Activated naive CD4-positive, alpha-beta T cell treated with anti-CD3 and anti-CD28 coated beads, Interleukin-2, amount 50 U/mL, for 24 hours (primary cell): ENCODE measurements at regions not wholly inside any gene's neighbourhood (a gene's known extent, or its start where the extent isn't known, plus 50 kb on each side); places are given as distances from the start of the nearest gene placed in this dataset.

Source experiments
- H3K27ac Mint-ChIP-seq: one replicate; pipeline ENCODE4 v1.8.0; 2021; ENCODE audit warnings: mild to moderate bottlenecking, mixed read lengths
- H3K27me3 Mint-ChIP-seq: one replicate; pipeline ENCODE4 v1.8.0; 2021; ENCODE audit warnings: mixed read lengths
- H3K36me3 Mint-ChIP-seq: one replicate; pipeline ENCODE4 v1.8.0; 2021; ENCODE audit warnings: mixed read lengths
- H3K4me1 Mint-ChIP-seq: one replicate; pipeline ENCODE4 v1.8.0; 2021; ENCODE audit warnings: mixed read lengths
- H3K4me3 Mint-ChIP-seq: one replicate; pipeline ENCODE4 v1.8.0; 2021; ENCODE audit warnings: mild to moderate bottlenecking, mixed read lengths
- H3K9me3 Mint-ChIP-seq: one replicate; pipeline ENCODE4 v1.8.0; 2021; ENCODE audit warnings: mixed read lengths

DNA sequence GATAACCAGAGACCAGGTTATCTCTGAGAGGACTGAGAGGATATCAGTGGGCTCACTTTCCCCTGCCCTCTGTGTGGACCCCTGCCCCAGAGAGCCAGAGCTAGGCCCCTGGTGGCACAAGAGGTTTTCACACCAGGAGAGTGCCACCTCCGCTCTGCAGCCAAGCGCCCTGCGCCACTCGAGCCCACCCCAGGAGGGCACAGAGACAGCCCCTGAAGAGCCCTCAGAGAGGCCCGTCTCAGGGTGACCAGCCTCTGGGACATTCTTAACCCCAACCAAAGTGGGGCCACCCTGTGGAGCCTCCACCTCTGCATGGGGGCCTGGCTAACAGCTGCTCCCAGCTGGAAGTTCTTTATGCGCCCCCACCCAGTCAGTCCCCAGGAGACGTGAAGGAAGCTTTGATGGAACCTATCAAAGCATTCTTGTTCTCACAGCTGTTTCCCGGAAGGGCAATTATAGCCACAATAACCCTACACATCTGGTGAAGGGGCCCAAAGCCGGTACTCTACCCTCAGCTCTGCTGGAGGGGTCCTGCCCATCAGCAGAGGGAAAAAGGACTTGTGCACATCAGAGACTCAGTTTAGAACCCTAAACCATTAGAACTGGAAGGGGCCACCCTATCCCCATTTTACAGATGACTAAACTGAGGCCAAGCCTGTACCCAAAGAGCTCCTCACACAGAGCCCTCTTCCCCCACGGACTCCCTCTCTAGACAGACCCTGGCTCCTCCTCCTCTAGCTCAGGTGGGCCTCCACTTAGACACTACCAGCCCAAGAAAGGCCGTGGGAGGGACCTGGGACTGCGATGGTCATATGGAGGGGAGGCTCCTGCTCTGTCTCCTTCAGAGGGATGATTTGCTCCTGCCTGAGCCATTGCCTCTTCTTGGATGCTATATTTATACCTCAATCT is 101.1 kb downstream of the ZFP36L2 start:
- Mint-ChIP-seq H3K27me3 (no peaks in the 10 kb centered on the region), H3K36me3 (no peaks in the 10 kb centered on the region), H3K4me1 (peaks cover 65% of the 10 kb centered on the region), H3K4me3 (no peak overlapping the region), H3K27ac (peak overlapping the region; percentile 32), H3K9me3 (no peaks in the 10 kb centered on the region)

DNA sequence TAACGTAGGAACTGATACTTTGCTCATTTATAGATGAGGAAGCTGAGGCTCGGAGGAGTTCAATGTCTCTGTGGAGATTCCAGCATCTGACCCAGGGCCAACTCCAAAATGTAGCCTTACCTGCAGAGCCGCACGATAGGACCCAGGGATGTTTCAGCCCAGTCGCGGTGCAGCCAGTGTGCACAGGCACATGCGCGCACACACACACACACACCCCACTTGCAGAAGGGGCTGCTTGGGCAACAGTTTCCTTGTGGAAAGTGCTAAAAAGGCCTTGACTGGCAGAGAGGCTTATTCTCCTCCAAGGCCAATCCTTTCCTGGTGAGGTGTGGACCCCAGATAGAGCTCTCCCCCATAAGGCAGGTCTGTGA is 101.7 kb downstream of the ZFP36L2 start:
- Mint-ChIP-seq H3K27ac (no peak overlapping the region), H3K4me3 (no peak overlapping the region)

DNA sequence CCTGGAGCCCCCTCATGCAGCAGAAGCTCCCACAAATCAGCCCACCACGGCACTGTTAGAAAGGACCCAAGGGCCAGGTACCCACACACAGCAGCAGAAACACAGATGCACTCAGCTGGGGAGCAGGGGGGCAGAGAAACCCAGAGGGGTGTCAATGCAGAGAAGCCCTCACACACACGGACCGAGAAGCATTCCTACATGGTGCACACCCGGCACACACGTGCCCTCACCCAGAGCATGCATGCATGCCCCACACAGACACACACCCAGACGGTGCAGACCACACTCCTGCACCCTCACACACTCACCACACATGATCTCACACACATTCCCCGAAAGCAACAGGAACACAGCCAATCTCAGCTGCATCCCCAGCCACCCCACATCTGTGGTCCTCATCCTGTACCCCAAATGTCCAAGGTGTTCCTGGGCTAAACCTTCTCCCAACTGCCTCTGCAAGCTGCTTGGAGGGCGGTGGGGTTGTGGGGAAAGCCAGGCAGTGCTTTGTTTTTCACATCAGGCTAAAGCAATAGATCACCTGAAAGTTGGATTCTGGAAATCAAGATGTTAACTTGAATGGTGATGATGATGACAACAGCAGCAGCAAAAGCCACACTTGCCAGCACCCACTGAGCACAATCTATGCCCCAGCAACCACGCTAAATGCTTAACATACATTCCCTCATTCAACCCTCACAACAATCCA is 102.3 kb downstream of the ZFP36L2 start:
- Mint-ChIP-seq H3K36me3 (peaks cover 5% of the 10 kb centered on the region), H3K4me1 (peaks cover 53% of the 10 kb centered on the region), H3K4me3 (no peak overlapping the region), H3K27me3 (no peaks in the 10 kb centered on the region), H3K27ac (no peak overlapping the region), H3K9me3 (no peaks in the 10 kb centered on the region)

More for the DNA sequence above, 101.7 kb downstream of the ZFP36L2 start:
- no peaks in the 10 kb centered on the region for H3K27me3 Mint-ChIP-seq
- peaks cover 2% of the 10 kb centered on the region for H3K36me3 Mint-ChIP-seq
- H3K9me3 Mint-ChIP-seq = no peaks in the 10 kb centered on the region
- H3K4me1 Mint-ChIP-seq = peaks cover 58% of the 10 kb centered on the region

DNA sequence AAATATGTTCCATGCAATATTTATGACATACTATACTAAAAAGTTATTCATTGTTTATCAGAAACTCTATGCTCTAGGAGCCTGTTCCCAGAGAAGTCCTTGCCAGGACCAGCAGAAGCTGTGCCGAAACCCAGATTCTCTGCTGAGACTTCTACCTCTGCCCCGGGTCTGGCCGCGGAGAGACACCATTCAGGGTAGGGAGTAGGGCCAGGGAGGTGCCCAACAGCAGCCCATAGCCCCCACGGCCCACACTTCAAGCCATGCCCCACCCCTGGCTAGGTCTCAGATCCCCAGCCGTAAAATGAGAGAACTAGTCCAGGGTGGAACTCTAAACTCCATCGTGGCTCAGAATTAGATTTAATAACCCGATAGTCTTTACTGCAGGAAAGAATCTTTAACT is 102.9 kb downstream of the ZFP36L2 start:
- Mint-ChIP-seq H3K4me1 (peaks cover 46% of the 10 kb centered on the region), H3K36me3 (peaks cover 9% of the 10 kb centered on the region), H3K27me3 (no peaks in the 10 kb centered on the region), H3K4me3 (no peak overlapping the region), H3K27ac (no peak overlapping the region), H3K9me3 (no peaks in the 10 kb centered on the region)

DNA sequence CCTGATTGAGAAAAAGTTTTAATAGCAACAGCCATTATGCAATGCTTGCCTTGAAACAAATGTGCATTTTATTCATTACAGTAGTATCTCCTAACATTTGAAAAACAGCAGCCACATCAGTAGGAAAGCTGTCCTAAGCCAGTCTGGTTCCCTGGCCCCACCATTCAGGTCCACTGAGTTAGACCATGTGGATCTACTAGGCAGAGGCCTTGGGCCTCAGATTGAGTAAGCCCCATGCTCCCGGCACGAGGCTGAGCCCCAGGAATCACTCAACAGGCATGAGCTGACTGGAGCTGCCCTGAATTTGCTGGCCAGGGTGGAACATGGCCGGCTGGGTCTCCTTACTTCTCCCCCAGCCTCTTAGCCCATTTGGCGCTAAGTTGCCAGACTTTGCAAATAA is 103.4 kb downstream of the ZFP36L2 start:
- Mint-ChIP-seq H3K9me3 (no peaks in the 10 kb centered on the region), H3K36me3 (peaks cover 9% of the 10 kb centered on the region), H3K27me3 (no peaks in the 10 kb centered on the region), H3K4me3 (no peak overlapping the region), H3K27ac (peak overlapping the region; percentile 4), H3K4me1 (peaks cover 42% of the 10 kb centered on the region)

DNA sequence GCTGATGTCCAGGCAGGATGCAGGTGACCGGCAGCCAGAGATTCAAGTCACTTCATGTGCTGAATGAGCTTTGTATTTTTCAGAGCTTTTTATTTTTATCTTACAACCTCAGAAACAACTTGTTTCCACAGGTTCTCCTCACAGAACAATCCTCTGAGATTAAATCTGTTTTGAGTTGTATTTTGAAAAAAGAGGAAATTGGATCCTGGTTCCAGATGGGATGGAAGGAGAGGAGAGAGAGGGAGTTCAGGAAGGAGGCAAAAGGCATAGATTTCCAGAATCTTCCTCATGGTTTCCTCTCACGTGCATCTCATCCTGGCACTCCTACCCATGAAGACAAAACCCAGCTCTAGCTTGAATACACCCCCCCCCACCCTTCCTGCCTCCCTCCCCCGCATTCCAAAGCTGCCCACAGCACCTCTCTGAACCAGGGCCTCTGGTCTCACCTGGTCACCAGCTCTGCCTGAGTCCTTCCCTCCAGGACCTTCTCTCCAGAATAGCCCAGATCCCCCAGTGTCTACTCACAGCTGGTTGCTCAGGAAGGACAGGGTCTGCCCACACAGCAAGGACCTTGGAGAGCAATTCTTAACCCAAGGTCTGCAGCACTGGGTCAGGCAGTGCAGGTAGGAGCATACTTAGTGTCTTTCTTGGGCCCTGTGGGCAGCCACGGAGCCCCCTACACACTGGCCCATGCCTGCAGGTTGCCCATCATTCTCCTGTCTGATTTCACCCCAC is 104.7 kb downstream of the ZFP36L2 start:
- Mint-ChIP-seq H3K9me3 (no peaks in the 10 kb centered on the region), H3K36me3 (peaks cover 9% of the 10 kb centered on the region), H3K4me1 (peaks cover 33% of the 10 kb centered on the region), H3K4me3 (no peak overlapping the region), H3K27ac (no peak overlapping the region), H3K27me3 (no peaks in the 10 kb centered on the region)

DNA sequence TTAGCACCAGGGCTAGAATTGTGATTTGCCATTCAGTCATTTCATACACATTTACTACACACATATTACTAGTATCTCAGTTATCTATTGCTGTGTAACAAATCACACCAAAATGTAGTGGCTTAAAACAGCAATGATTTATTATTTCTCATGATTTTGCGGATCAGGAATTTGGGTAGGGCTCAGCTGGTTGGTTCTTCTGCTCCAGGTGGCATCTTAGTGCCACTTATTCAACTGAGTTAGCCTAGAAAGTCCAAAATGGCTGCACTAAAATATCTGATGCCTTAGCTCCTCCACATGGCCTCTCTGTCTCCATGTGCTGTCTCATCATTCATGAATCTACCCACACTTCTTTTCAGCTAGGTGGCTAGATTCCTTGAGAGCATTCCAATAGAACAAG is 107.1 kb downstream of the ZFP36L2 start:
- Mint-ChIP-seq H3K4me3 (no peak overlapping the region), H3K36me3 (peaks cover 9% of the 10 kb centered on the region), H3K9me3 (no peaks in the 10 kb centered on the region), H3K4me1 (peaks cover 21% of the 10 kb centered on the region), H3K27ac (no peak overlapping the region), H3K27me3 (no peaks in the 10 kb centered on the region)

DNA sequence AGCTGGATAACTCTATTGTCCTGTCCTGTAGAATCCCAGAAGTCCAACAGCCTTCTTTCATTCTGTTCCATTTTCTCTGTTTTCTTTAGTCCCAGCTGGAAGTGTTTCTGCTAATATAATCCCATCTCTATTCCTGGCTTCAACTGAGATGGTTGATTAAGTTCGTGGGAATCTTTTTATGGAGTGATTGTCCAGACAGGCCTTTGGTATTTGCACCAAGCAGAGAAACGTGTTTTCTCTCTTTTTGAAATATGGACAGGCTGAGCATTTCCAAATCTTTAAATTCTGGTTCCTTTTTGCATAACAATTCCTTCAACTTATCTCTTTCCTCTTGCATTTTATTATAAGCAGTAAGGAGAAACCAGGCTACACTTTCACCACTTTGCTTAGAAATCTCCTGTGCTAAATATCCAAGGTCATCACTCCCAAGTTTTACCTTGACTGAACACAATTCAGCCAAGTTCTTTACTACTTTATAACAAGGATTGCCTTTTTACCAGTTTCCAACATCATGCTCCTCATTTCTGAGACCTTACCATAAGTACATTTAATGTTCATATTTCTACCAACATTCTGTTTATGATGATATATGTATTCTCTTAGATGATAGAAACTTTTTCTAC is 108.8 kb downstream of the ZFP36L2 start:
- Mint-ChIP-seq H3K36me3 (peaks cover 9% of the 10 kb centered on the region), H3K4me3 (no peak overlapping the region), H3K27me3 (no peaks in the 10 kb centered on the region), H3K27ac (no peak overlapping the region), H3K9me3 (no peaks in the 10 kb centered on the region), H3K4me1 (peaks cover 15% of the 10 kb centered on the region)

DNA sequence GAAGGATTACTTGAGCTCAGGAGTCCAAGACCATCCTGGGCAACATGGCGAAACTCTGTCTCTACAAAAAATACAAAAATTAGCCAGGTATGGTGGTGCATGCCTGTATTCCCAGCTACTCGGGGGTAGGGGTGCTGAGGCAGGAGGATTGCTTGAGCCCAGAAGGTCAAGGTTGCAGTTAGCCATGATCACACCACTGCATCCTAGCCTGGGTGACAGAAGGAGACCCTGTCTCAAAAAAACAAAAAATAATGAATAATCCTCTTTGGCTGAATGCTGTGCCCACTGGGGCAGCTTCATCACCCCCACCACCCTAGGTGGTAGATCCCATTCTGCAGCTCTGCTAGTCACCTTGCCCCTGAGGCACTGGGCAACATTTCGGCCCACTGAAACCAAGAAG is 109.4 kb downstream of the ZFP36L2 start:
- H3K27me3 Mint-ChIP-seq = no peaks in the 10 kb centered on the region
- no peak overlapping the region for H3K27ac Mint-ChIP-seq
- no peaks in the 10 kb centered on the region for H3K9me3 Mint-ChIP-seq
- peaks cover 9% of the 10 kb centered on the region for H3K4me1 Mint-ChIP-seq
- no peak overlapping the region for H3K4me3 Mint-ChIP-seq
- peaks cover 9% of the 10 kb centered on the region for H3K36me3 Mint-ChIP-seq

DNA sequence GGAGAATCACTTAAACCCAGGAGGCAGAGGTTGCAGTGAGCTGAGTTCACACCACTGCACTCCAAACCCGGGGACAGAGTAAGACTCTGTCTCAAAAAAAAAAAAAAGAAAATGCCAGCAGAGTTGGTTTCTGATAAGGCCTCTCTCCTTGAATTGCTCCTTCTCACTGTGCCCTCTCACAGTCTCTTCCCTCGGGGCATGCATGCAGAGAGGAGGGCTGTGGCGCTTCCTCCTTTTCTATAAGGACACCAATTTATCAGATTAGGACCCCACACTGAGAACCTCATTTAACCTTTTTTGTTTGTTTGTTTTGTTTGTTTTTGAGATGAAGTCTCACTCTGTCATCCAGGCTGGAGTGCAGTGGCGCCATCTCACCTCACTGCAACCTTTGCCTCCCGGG is 110.5 kb downstream of the ZFP36L2 start:
- H3K4me3 Mint-ChIP-seq = no peak overlapping the region
- H3K27ac Mint-ChIP-seq = no peak overlapping the region
- H3K4me1 Mint-ChIP-seq = peaks cover 8% of the 10 kb centered on the region
- H3K9me3 Mint-ChIP-seq = no peaks in the 10 kb centered on the region
- H3K27me3 Mint-ChIP-seq = no peaks in the 10 kb centered on the region
- H3K36me3 Mint-ChIP-seq = peaks cover 9% of the 10 kb centered on the region

DNA sequence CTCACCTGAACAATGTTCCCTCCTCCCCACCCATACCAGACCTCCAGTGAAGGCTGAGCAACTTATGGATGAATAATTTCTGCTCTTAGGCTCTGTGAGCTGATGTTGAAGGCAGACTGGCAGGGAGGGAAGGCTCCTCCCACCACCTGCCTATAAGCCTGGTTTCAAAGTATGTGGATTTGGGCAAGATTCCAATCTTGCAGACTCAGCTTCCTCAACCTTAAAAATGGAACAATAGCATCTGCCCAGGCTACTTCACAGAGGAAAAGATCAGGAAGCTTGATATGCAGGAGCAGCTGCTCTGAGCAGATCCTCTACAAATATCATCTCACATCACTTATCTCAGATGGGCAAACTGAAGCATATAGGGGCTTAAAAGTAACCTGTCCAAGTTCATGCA is 112.2 kb downstream of the ZFP36L2 start:
- Mint-ChIP-seq H3K27ac (no peak overlapping the region), H3K36me3 (peaks cover 5% of the 10 kb centered on the region), H3K4me3 (no peak overlapping the region), H3K27me3 (no peaks in the 10 kb centered on the region), H3K9me3 (no peaks in the 10 kb centered on the region), H3K4me1 (peaks cover 8% of the 10 kb centered on the region)

DNA sequence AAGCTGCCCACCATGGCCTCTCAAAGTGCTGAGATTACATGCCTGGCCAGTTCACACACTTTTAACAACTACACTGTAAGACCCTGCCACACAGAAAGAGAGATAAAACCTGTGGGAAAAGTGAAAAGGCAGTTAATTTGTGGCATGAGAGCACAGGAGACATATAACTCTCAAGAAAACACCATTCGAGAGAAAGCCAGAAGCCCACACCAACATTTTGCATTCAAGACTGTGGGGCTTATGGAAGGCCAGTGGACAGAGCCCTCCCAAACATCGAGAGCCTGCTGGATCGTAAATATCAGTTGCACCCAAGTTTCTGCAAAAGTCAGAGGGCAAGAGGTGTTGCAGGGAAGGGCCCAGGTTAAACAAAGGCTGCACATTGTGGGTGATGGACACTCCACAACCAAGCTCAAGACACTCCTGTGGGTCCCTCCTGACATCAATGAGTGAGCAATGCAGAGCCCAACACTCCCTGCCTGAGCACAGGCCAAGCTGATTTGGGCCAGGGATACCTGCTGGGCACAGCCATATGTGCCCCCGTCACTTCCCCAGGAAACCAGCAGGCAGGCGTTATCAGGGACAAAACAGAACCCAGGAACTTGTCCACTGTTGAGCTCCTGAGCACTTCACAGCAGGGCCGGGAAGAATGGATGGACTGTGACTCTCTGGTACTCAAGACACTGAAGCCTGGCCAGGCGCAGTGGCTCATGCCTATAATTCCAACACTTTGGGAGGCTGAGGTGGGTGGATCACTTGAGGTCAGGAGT is 114.4 kb downstream of the ZFP36L2 start:
- Mint-ChIP-seq H3K36me3 (no peaks in the 10 kb centered on the region), H3K9me3 (no peaks in the 10 kb centered on the region), H3K4me1 (peaks cover 10% of the 10 kb centered on the region), H3K27me3 (no peaks in the 10 kb centered on the region), H3K4me3 (no peak overlapping the region), H3K27ac (no peak overlapping the region)

DNA sequence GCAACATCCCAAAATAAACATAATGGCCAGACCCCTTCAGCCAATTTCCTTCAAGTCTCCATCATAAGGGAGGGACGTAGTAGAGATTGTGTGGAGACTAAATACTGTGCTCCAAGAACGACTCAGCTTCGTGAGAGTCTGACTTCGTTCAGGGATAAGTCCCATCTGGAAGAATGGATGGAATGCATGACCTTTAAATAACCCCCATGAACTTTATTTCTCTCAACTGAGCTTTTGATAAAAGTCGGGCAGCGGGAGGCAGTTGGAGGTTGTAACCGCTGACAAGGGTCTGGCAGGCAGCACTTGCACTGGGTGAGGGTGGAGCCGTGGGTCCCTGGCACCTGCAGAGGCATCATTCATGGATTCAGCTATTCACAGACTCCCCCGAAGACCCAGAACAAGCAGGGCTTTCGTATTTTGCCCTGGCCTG is 115.9 kb downstream of the ZFP36L2 start:
- Mint-ChIP-seq H3K9me3 (no peaks in the 10 kb centered on the region), H3K27me3 (no peaks in the 10 kb centered on the region), H3K36me3 (peaks cover 3% of the 10 kb centered on the region), H3K4me1 (peaks cover 12% of the 10 kb centered on the region), H3K27ac (no peak overlapping the region), H3K4me3 (no peak overlapping the region)

DNA sequence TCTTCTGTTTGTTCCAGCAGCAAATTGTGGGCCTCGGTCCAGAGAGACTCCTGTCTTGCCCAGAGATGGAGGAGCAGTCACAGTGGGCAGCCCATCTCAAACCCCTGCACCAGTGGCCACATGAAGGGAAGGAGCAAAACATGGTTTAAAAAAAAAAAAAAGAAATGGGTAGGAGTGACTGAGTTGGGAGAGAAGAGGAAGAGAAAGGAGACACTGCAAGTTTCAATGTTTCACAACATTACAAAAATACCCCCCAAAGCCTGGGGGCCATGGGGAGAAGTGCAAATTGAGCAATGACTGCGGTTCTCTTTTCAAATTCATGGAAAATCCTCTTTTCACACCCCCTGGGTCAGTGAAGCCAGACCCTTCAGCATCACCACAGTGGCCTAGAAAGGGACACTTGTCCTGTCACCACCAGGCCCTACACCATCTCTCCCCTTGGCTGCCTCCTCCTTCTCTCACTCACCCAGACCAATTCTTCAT is 117.1 kb downstream of the ZFP36L2 start:
- no peak overlapping the region for H3K27ac Mint-ChIP-seq
- H3K27me3 Mint-ChIP-seq = no peaks in the 10 kb centered on the region
- H3K36me3 Mint-ChIP-seq = peaks cover 3% of the 10 kb centered on the region
- peaks cover 1% of the 10 kb centered on the region for H3K9me3 Mint-ChIP-seq
- peaks cover 7% of the 10 kb centered on the region for H3K4me1 Mint-ChIP-seq
- no peak overlapping the region for H3K4me3 Mint-ChIP-seq

DNA sequence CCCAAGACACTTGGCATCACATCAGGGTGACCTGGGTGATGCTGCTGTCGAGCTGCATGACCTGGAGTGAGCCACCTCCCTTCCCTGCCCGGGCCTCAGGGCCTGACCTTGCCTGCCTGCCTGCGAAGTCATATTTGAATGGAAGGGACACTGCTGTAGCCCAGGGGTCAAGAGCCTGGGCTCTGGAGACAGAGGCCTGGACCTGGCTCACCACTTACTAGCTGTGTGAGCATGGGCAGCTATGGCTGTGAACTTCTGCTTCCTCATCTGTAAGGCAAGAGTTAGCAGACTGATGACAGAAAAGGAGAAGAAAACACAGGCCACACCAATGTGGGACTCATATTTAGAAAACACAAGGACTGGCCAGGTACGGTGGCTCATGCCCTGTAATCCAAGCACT is 118.7 kb downstream of the ZFP36L2 start:
- H3K36me3 Mint-ChIP-seq = peaks cover 5% of the 10 kb centered on the region
- no peak overlapping the region for H3K4me3 Mint-ChIP-seq
- H3K27me3 Mint-ChIP-seq = no peaks in the 10 kb centered on the region
- no peak overlapping the region for H3K27ac Mint-ChIP-seq
- H3K9me3 Mint-ChIP-seq = peaks cover 5% of the 10 kb centered on the region
- H3K4me1 Mint-ChIP-seq = peaks cover 3% of the 10 kb centered on the region
